Pancreas (tissue), 10 donors: ENCODE measurements at regions not wholly inside any gene's neighbourhood (a gene's known extent, or its start where the extent isn't known, plus 50 kb on each side); places are given as distances from the start of the nearest gene placed in this dataset.

ENCODE experiments used
- ATAC-seq, 4 donors: fragments of 200-7000 bp; cut with Tn5 transposase; one replicate each; pipeline versions ENCODE4 v1.8.0 to v1.9.1; 2020; ENCODE audit warnings: mild to moderate bottlenecking in 4 of 4, moderate library complexity in 4 of 4
- DNase-seq, 6 donors: peaks; one replicate each; pipeline ENCODE4 v3.0.0-alpha.2; 2020
- FAIRE-seq: peaks from 2 replicates; lab custom pipeline; 2012; peaks lifted over from hg19 to GRCh38; lab: Jason Lieb, UNC
- H3K27ac ChIP-seq, 4 donors: fragments of 200-600 bp; sonication (generic); 1 replicate in 3 of 4; 2 replicates in 1 of 4; pipeline versions ENCODE4 v1.5.0 to v1.8.0; 2020
- H3K27me3 ChIP-seq, 4 donors: fragments of 200-600 bp; one replicate each; pipeline ENCODE4 v1.8.0; 2021
- H3K36me3 ChIP-seq, 3 donors: fragments of 200-600 bp; sonication (generic) in 1 of 3; one replicate each; pipeline versions ENCODE4 v1.5.0 to v1.8.0; 2020 to 2021
- H3K4me1 ChIP-seq, 3 donors: fragments of 200-600 bp; one replicate each; pipeline ENCODE4 v1.8.0; 2021
- H3K4me3 ChIP-seq, 4 donors: fragments of 200-600 bp; sonication (generic) in 2 of 4; one replicate each; pipeline versions ENCODE4 v1.5.0 to v1.8.0; 2020 to 2021
- H3K9me3 ChIP-seq, 4 donors: fragments of 200-600 bp; one replicate each; pipeline ENCODE4 v1.8.0; 2021
- CTCF ChIP-seq, 4 donors: fragments of 200-600 bp; sonication (generic) in 3 of 4; IDR thresholded peaks; one replicate each; pipeline versions ENCODE4 v1.5.0 to v1.8.0; 2021; ENCODE audit warnings: antibody characterized with exemption in 4 of 4
- WGBS, 2 donors: extraction: QIAGEN DNeasy Blood & Tissue Kit; methylation state at CpG; one replicate each; pipeline ENCODE4 v1.1.7; 2013; 5-methylcytosine and 5-hydroxymethylcytosine counted together
- intact Hi-C, 3 donors: fragments of 100-400 bp; cut with DNase I; formaldehyde crosslinking; loops; one replicate each; pipeline versions ENCODE4 v1.11.1 to v1.14.2; 2022
- donor health status: healthy with polysubstance abuse.
- donor health status: DM: no; HTN: no; CAD: no; lungs with moderate emphysema.
- donor health status: DM: no; HTN: no; CAD: no.
- donor health status: control.
- donor health status: control.
- donor health status: Bipolar disorder and iron deficiency.
- donor health status: DM: yes; HTN: yes; CAD: no.
- donor health status: DM: no; HTN: no; CAD: no.
- donor health status: DM: no; HTN: no; CAD: no.
- donor health status: DM: yes; HTN: yes; CAD: no.

- Histone ChIP-seq H3K27ac (no peak overlapping the region), H3K4me1 (no peaks in the 10 kb centered on the region), H3K9me3 (no peaks in the 10 kb centered on the region), H3K4me3 (no peak overlapping the region), H3K27me3 (peaks cover 0 to 4% (median 0%) of the 10 kb centered on the region in 4 donors), H3K36me3 (no peaks in the 10 kb centered on the region)
- 56 to 61% methylated on average over 2 of the region's 2 CpGs for WGBS, 2 donors
- intact Hi-C loops = no loop called here
- ATAC-seq (no peak), DNase-seq (no peak), FAIRE-seq (no peak)
- TF ChIP-seq CTCF (IDR thresholded peaks at IDR 0.05) = no peak
These were observed 847.2 kb downstream of the TUSC7 start for GRCh38 chr3:117556646-117557407.

- no peak overlapping the region for H3K4me3 ChIP-seq
- H3K27ac ChIP-seq = no peak overlapping the region
- TF ChIP-seq CTCF (IDR thresholded peaks at IDR 0.05) = no peak
- ATAC-seq = peak in 2 of 4 donors; percentile 36 to 57
- H3K4me1 ChIP-seq = no peaks in the 10 kb centered on the region
- H3K27me3 ChIP-seq = peaks cover 0 to 4% (median 0%) of the 10 kb centered on the region in 4 donors
- WGBS, 2 donors = 28 to 33% methylated on average over 2 of the region's 2 CpGs
- H3K36me3 ChIP-seq = no peaks in the 10 kb centered on the region
- intact Hi-C loops = no loop called here
- FAIRE-seq = no peak
- no peaks in the 10 kb centered on the region for H3K9me3 ChIP-seq
- DNase-seq = no peak
These were observed 848.0 kb downstream of the TUSC7 start for GRCh38 chr3:117557464-117558090.

- H3K9me3 ChIP-seq = no peaks in the 10 kb centered on the region
- H3K4me1 ChIP-seq = no peaks in the 10 kb centered on the region
- 74 to 76% methylated on average over 1 of the region's 1 CpG for WGBS, 2 donors
- intact Hi-C loops = no loop called here
- no peak overlapping the region for H3K4me3 ChIP-seq
- no peaks in the 10 kb centered on the region for H3K36me3 ChIP-seq
- ATAC-seq (no peak), DNase-seq (no peak), FAIRE-seq (no peak)
- no peak overlapping the region for H3K27ac ChIP-seq
- H3K27me3 ChIP-seq = peaks cover 0 to 4% (median 0%) of the 10 kb centered on the region in 4 donors
- no peak for TF ChIP-seq CTCF (IDR thresholded peaks at IDR 0.05)
These were observed 849.1 kb downstream of the TUSC7 start for GRCh38 chr3:117558681-117559080.

GRCh38 chr3:117562000-117562399, 852.4 kb downstream of the TUSC7 start:
- H3K9me3 ChIP-seq = no peaks in the 10 kb centered on the region
- H3K4me3 ChIP-seq = no peak overlapping the region
- no peak for TF ChIP-seq CTCF (IDR thresholded peaks at IDR 0.05)
- FAIRE-seq (no peak), ATAC-seq (peak in 3 of 4 donors; percentile 54 to 61 (median 57)), DNase-seq (no peak)
- 20 to 24% methylated on average over 2 of the region's 2 CpGs for WGBS, 2 donors
- intact Hi-C loops = no loop called here
- no peaks in the 10 kb centered on the region for H3K27me3 ChIP-seq
- H3K27ac ChIP-seq = no peak overlapping the region
- H3K36me3 ChIP-seq = no peaks in the 10 kb centered on the region
- H3K4me1 ChIP-seq = no peaks in the 10 kb centered on the region

GRCh38 chr3:117563063-117563462, 853.5 kb downstream of the TUSC7 start:
- no peak for FAIRE-seq
- H3K4me1 ChIP-seq = no peaks in the 10 kb centered on the region
- H3K9me3 ChIP-seq = no peaks in the 10 kb centered on the region
- H3K27ac ChIP-seq = no peak overlapping the region
- DNase-seq = no peak
- no peak for ATAC-seq
- no peaks in the 10 kb centered on the region for H3K27me3 ChIP-seq
- TF ChIP-seq CTCF (IDR thresholded peaks at IDR 0.05) = no peak
- intact Hi-C loops = no loop called here
- no peaks in the 10 kb centered on the region for H3K36me3 ChIP-seq
- whole genome bisulfite sequencing, 2 donors = 40 to 46% methylated on average over 4 of the region's 4 CpGs
- no peak overlapping the region for H3K4me3 ChIP-seq
